HG03066 (cell line): ENCODE measurements at regions not wholly inside any gene's neighbourhood (a gene's known extent, or its start where the extent isn't known, plus 50 kb on each side); places are given as distances from the start of the nearest gene placed in this dataset.

Experiments used
- ATAC-seq: cut with Tn5 transposase; IDR thresholded peaks from one replicate; pipeline ENCODE4 v1.9.1; 2021; ENCODE audit warnings: low read depth; ENCODE audit not compliant: unreplicated experiment

DNA sequence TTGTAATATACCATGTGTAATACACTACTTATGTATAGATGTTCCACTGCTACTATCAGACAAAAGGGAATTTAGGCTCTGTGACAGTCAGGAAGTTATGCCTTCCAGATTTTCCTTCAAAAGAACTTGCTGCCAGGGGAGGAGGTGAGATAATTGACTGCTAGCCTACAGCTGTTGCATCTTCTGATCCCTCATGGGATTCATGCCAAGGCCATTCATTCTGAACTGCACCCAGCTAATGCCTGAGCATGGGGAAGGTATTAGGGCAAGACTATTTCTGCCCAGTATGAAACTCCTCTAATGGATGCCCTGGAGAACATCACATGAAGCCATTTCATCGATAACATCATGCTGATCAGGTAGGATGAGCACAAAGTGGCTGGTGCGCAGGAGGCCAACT, 746.5 kb upstream of the ZNF608 start:
- no peak for ATAC-seq

GRCh38 chr5:125496393-125496792, 750.0 kb upstream of the ZNF608 start:
- no peak for ATAC-seq

- ATAC-seq, result no peak
These were observed 751.2 kb upstream of the ZNF608 start for GRCh38 chr5:125497651-125498050.

GRCh38 chr5:125499636-125500332, 753.3 kb upstream of the ZNF608 start:
- no peak for ATAC-seq

DNA sequence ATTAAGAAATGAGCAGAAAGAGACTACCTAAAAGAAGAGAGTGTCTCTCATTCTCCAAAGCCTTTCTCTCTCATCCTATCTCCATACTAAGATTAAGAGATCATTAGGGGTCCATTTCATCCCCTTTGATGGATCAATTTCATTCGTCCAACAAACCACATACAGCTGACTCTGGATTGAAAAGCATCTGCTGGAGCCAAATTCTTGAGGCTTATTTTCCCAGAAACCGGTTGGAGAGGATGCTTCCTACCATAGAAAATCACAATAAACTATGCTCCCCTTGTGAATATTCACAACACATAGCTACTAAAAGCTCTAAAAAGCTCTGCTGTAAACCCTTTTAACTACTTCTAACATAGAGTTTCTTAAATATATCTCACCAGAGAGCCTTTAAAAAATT, 755.0 kb upstream of the ZNF608 start:
- no peak for ATAC-seq

DNA sequence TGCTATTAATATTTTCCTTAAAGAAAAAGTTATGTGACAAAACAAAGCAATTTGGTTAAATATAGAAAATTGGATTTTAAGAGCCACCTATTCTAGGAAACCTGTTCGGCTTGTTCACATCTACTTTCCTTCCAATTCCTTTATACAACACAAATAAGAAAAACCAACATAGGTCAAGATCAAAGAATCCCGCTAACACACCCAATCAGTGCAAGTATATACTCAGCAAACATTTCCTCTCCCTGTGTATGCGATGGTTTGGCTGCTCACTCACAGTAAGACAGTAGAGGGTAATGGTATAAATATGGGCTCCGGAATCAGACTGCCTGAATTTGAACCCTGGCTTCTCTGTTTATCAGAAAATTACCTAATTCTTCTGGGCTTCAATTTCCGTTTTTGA, 757.5 kb upstream of the ZNF608 start:
- no peak for ATAC-seq

- no peak for ATAC-seq
These were observed 758.7 kb upstream of the ZNF608 start for GRCh38 chr5:125505115-125505514.

GRCh38 chr5:125506124-125506523, 759.7 kb upstream of the ZNF608 start:
- ATAC-seq, result no peak

- no peak for ATAC-seq
These were observed 761.8 kb upstream of the ZNF608 start for GRCh38 chr5:125508225-125508624.

- no peak for ATAC-seq
These were observed 764.2 kb upstream of the ZNF608 start for GRCh38 chr5:125510651-125511050.

DNA sequence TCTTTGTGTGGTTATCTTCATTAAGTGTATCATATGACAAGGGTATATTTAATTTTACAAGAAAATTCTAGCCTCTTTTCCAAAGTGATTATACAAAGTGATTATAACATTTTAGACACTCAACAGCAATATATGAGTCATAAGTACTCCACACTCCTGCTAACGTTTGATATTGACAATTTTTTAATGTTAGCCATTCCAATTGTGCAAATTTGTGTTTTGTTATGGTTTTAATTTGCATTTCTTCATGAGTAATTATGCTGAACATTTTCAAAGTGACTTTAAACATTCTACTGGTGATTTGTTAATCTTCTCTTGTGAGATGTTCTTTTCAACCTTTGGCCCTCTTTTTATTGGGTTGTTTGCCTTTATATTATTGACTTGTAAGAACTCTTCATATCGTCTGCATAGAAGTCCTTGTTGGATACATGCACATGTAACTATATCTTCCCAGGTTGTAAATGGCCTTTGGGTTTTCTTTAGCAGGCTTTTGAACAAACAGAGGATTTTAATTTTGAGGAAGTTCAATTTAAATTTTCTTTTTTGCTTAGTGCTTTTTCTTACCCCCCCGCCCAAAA, 771.6 kb upstream of the ZNF608 start:
- ATAC-seq, result no peak

DNA sequence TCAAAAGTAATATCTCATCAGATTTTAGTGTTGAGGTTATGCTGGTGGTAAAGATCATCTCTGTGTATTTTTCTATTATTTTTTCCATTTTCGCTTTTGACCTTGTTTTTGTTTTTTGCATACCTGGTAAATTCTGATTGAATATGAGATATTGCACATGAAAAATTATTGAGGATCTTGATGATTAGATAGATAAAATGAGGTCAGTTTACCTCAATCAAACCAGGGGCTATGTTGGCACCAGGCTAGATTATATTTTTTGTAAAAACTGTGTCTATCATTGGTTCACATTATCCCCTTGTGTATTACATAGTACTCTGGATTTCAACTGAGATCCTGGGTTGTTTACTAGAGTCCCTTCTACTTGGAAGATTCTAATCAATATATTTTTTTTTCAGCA, 774.9 kb upstream of the ZNF608 start:
- ATAC-seq, result no peak

GRCh38 chr5:125525356-125525755, 778.9 kb upstream of the ZNF608 start:
- no peak for ATAC-seq

GRCh38 chr5:125526966-125527365, 780.5 kb upstream of the ZNF608 start:
- ATAC-seq, result no peak

GRCh38 chr5:125528881-125529280, 782.4 kb upstream of the ZNF608 start:
- no peak for ATAC-seq

DNA sequence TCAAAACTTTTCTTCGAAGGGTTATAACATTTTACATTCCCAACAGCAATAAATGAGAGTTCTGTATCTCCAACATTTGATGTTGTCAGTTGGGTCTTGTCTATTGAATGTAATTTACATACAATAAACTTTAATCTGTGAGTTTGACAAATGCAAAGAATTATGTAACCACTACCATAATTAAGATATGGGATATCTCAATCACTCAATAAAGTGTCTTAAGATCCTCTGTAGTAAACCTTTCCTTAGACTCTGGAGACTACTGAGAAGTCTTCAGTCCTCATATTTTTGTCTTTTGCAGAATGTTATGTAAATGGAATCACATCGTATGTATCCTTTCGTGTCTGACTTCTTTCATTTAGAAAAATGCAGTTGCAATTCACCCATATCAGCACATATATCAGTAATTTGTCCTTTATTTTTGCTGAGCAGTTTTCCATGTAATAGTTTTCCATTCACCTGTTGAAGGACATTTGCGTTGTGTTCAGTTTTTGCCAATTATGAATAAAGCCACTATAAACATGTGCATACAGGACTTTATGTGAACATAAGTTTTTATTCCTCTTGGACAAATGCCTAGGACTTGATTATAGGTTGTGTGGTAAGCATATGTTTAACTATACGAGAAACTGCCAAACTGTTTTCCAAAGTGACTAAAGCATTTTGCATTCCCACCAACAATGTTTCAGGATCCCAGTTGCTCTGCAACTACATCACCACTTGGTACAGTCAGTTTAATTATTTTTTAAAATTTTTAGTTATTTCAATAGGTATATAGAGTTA, 784.6 kb upstream of the ZNF608 start:
- ATAC-seq, result no peak

GRCh38 chr5:125536095-125536494, 789.7 kb upstream of the ZNF608 start:
- peak; percentile 79 for ATAC-seq

DNA sequence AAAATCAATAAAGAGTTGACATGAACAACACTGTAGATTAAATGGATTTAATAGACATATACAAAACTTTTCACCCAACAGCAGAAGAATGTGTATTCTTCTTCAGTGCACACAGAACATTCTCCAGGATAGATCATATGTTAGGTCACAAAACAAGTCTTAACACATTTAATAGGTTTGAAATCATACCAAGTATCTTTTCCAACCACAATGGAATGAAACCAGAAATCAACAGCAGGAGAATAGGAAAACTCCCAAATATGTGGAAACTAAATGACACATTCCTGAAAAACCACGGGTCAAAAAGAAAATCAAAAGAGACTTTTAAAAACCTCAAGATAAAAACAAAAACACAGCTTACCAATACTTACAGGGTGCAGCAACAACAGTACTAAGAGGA, 790.1 kb upstream of the ZNF608 start:
- ATAC-seq, result no peak

DNA sequence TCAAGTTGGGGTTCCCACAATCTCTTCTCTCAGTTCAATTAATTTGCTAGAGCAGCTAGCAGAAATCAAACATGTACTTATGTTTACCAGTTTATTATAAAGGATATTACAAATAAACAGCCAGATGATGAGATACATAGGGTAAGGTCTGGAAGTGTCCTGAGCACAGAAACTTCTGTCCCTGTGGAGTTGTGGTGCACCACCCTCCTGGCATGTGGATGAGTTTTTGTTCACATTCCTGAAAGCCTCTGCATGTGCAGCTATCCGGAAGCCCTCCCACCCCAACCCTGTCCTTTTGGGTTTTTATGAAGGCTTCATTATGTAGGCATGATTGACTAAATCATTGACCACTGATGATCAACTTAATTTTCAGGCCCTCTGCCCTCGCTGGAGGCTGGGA, 791.2 kb upstream of the ZNF608 start:
- no peak for ATAC-seq

GRCh38 chr5:125538469-125538868, 792.0 kb upstream of the ZNF608 start:
- ATAC-seq, result no peak

GRCh38 chr5:125541085-125541484, 794.6 kb upstream of the ZNF608 start:
- no peak for ATAC-seq
